Right kidney (tissue), 1 donor: ENCODE measurements at regions not wholly inside any gene's neighbourhood (a gene's known extent, or its start where the extent isn't known, plus 50 kb on each side); places are given as distances from the start of the nearest gene placed in this dataset.

ENCODE experiments used
- DNase-seq: peaks from one replicate; pipeline ENCODE4 v3.0.0-alpha.2; 2016

GRCh38 chr9:129341171-129341986 lies 163.3 kb upstream of the IER5L start:
- DNase-seq: no peak

GRCh38 chr9:129340427-129341170 lies 162.5 kb upstream of the IER5L start:
- no peak for DNase-seq

- DNase-seq: no peak
Measured at GRCh38 chr9:129339539-129340157, 161.6 kb upstream of the IER5L start.

GRCh38 chr9:129338724-129339430 lies 160.8 kb upstream of the IER5L start:
- no peak for DNase-seq

- no peak for DNase-seq
Measured at GRCh38 chr9:129337336-129338140, 159.5 kb upstream of the IER5L start.

- DNase-seq: peak; percentile 85
Measured at GRCh38 chr9:129336601-129337331, 158.7 kb upstream of the IER5L start.

GRCh38 chr9:129336130-129336528 lies 158.1 kb upstream of the IER5L start:
- no peak for DNase-seq

GRCh38 chr9:129335464-129336129 lies 157.5 kb upstream of the IER5L start:
- no peak for DNase-seq

GRCh38 chr9:129334105-129334935 lies 156.3 kb upstream of the IER5L start:
- peak; percentile 88 for DNase-seq

GRCh38 chr9:129333617-129334104 lies 155.6 kb upstream of the IER5L start:
- no peak for DNase-seq

- no peak for DNase-seq
Measured at GRCh38 chr9:129332581-129332980, 154.5 kb upstream of the IER5L start.

- DNase-seq: no peak
Measured at GRCh38 chr9:129331772-129332500, 153.9 kb upstream of the IER5L start.

- DNase-seq: no peak
Measured at GRCh38 chr9:129331493-129331765, 153.4 kb upstream of the IER5L start.

GRCh38 chr9:129330711-129331492 lies 152.8 kb upstream of the IER5L start:
- no peak for DNase-seq

GRCh38 chr9:129328355-129329042 lies 150.4 kb upstream of the IER5L start:
- DNase-seq: no peak

- DNase-seq: no peak
Measured at GRCh38 chr9:129327552-129328328, 149.7 kb upstream of the IER5L start.
